Fibroblast of peridontal ligament (primary cell): ENCODE measurements at regions not wholly inside any gene's neighbourhood (a gene's known extent, or its start where the extent isn't known, plus 50 kb on each side); places are given as distances from the start of the nearest gene placed in this dataset.

Experiments used
- DNase-seq: peaks from one replicate; pipeline ENCODE4 v3.0.0-alpha.2; 2010; ENCODE audit errors: extremely low read depth

DNA sequence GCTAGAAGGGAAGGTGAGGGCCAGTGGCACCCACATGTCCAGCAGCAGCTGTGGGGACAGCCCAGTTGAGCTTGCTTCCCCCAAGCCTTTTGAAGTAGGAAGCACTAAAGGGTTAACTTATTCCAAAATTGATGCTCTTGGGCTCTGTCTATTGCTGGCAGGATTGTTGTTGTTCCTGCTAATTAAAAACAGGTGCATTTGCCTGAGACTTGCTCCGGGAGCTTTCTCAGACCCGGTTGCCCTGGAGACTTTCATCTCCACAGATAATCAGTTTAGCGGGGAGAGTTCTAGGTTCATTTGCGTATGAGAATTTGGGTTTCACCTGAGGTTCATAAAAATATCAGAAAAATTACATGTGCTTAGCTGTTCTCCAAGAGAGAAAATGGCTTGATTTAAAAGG is 277.3 kb downstream of the LRATD1 start:
- DNase-seq = no peak

DNA sequence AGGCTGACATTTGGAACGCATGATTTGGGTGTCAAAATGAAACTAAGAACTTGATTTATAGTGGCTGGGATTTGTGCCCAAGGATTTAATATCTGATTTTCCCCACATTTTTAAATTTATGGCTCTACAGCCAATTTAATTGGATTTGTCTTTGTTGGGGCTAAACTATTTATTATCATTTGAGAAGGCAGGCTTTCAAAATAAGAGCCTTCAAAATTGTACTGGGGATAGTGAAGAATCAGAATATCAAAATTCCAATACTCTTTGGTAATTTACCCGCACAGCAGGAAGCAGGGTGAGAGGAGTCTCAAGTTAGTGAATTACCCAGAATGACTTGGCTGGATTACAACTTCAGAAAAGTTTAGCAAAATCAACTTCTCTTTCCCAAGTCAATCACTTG is 278.1 kb downstream of the LRATD1 start:
- no peak for DNase-seq

DNA sequence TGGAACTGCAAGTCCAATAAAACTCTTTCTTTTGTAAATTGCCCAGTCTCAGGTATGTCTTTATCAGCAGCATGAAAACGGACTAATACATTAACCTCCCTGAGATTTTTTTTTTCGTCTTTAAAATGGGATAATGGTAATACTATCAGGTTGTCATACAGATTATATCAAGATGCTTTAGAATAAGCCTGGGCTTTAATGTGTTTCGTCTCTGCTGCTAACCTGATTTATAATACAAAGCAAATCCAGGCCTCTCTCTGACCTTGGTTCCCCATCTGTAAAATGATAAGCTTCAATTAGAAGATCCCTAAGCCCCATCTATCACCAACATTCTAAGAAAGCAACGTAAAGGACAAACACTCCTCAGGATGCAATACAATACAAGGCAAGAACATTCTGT is 283.5 kb downstream of the LRATD1 start:
- no peak for DNase-seq

DNA sequence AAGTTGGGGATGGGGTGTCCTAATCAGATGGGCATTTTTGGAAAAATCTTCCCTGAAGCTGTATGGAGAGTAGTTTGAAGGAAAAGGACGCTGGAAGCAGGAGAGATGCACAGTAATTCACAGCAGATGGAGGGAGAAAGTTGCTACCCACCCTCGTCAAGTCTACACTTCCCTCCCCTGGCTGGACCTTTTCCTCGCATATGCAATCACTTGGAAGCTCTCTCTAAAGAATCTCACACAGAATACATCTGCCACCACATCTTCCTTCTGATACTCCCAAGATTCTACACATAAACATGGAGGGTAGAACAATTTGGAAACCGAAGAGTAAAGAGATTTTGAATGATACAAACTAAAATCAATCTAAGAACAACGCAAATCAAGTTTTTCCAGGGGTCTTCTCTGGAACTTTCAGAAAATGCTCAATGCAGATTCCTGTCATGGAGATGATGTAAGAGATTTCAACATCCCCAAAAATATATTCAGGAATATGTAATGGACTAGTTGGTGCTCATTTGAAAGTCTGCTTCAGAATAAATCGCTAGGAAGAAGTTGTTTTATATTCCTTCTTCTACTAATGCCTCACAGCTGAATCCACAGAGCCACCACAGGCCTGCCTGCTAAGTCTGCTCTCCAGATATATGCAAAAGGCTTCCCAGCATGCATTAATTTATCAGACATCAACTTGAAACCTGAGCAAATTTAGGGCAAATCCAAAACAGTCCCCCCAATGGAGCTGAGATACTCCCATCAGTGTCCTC is 291.5 kb downstream of the LRATD1 start:
- no peak for DNase-seq

DNA sequence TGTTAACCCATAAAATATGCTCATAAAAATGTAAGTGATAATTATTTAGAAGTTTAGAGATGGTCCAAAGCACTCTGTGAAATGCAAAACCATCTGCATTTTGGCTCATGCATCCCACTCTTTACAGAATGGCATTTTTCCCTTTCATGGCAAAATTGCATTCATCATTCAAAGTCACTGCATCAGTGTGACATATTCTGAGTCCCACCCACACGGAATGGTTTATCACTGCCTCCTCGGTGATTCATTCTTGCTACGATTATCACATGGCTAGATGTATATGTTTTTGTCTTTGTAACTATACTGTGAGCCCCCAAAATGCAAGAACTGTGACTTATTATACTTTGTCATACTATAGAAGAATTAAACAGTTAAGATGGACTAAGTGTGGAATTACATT is 293.0 kb downstream of the LRATD1 start:
- no peak for DNase-seq

DNA sequence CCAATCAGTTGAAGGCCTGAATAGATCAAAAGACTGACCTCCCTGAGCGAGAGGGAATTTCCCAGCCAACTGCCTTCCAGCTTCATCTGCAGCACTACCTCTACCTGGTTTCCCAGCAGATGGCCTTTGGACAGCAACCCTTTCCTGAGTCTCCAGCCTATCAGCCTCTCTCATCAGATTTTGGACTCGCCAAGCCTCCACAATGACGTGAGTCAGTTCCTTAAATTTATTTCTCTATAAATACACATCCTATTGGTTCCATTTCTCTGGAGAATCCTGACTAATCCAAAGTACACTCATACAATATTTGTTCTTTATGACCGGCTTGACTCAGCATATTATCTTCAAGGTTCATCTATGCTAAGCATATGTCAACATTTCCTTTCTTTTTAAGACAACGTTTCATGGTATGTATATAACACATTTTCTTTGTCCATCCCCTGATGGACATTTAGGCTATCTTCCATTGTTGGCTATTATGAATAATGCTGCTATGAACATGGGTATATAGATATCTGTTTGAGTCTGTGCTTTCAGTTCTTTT is 294.6 kb downstream of the LRATD1 start:
- no peak for DNase-seq

DNA sequence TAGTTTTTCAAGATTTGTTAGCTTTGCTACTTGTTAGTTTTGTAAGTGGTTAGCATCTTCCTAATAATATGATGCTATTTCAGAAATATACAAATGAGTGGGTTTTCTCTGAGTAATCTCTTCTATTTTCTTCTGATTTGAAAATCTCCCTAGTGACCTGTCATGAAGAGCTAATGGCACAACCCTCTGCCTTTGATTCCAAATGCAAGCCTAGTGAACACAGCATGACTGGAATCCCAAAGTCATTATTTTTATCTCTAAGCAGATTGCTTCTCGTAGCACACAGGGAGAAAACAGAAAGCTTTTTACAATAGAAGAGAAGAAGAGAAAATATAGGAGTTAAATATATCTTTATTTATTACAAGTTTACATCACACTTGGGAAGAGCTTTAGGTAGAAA is 295.5 kb downstream of the LRATD1 start:
- DNase-seq = no peak

DNA sequence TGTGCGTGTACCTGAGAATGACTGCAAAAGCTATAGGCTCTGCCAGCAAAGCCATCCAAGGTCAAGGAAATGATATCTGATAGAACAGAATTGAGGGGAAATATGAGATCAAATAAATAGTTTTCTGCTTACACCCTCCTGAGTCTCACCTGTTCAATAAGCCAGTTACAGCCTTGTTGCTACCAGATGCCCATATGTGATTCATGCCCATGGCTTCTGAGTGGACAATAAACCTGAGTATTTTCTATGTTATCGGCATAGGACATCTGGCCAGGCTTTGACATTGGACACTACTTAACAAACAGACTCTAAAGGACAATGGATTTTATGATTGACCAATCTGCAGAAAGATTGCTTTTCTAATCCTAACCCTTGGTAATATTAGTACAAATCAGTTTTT is 297.9 kb downstream of the LRATD1 start:
- DNase-seq = no peak

DNA sequence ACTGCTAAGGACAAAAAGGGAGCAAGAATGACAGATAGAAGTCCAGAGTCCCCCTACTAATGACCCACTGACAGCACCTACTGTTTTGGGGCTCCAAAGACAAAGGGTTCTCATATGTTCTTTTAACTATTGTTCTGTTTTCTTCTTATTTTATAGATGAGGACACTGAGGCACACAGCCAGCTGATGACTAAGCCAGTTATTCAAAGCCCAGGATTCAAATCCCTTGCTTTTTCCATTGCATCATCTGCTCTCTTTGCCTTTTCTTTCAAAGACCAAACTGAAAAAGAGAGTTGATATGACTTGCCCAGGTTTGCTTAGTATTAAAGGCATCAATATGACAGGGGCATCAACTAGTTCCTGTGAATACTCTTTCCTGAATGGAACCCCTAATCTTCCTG is 299.8 kb downstream of the LRATD1 start:
- no peak for DNase-seq

DNA sequence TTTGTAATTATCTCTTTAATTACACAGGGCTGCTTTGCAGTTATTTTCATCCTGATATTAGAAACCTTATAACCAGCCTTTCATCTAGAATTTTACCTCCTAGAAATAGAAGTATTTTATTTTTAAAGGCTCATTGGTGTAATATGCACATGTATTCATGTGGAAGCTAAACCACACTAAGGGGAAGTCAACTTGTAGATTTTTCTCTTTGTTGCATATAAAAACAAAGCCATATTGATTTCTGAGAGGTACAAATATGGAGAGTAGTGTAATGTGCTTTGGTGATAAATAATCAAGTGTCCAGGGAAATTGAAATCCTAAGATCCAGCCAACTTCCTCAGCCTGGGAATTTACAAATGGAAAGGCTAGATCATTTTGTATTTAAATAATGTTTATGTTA is 301.2 kb downstream of the LRATD1 start:
- DNase-seq = no peak

DNA sequence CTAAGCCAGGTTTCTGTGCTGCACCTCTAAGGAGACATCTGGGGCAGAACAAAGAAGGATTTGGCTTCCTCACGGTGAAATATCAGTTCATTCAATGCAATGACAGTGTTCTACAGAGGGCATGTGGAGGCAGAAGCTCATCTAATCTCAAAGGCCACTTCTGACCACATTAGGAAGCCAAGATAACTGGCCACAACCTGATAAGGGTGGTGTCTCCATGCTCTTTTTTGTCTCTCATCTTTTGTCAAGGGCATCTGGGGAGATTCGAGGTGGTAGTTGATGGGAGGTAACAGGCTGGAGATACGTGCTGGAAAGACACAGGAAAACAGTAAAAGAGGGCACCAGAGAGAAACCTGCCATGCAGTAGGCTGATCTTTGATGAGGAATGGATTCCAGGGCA is 303.9 kb downstream of the LRATD1 start:
- no peak for DNase-seq

DNA sequence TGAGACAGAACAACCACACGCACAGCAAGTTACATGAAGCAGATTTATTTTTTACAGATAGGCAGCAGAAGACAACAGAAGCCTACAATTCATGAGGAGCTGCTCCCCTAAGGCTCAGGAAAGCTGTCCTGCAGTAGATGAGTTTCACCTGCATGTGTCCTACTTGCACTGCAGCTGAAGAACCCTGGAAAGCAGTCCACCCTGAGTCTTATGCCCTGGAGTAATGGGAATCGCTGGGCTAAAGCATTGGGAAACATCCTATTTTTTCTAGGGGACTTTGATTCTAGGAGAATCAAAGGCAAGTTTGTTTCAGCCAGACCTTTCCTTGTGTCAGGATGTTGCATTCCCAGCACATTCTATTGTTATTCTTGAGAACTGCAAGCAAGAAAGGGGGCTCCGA is 304.8 kb downstream of the LRATD1 start:
- no peak for DNase-seq

DNA sequence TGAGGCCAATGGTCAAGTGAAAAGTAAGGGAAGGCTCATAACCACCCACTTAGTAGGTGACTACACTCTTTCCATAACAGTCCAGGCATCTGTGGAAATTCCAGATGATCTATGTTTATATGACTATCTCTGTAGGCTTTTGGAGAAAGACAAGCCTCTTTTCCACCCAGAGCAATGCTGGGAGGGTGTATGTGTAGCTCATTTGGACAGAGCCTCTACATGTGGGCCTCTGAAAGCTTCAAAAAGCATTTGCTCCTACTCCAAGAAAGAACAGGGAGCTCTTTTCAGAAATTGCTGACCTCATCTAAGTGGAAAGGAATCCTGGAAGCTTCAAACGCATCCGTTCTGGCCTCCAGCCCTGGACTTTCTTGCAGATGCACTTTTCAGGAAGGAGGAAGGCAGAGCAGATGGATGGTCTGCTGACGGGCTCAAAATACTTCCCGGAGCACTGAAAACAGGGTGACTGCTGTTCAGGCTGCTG is 308.7 kb downstream of the LRATD1 start:
- no peak for DNase-seq

DNA sequence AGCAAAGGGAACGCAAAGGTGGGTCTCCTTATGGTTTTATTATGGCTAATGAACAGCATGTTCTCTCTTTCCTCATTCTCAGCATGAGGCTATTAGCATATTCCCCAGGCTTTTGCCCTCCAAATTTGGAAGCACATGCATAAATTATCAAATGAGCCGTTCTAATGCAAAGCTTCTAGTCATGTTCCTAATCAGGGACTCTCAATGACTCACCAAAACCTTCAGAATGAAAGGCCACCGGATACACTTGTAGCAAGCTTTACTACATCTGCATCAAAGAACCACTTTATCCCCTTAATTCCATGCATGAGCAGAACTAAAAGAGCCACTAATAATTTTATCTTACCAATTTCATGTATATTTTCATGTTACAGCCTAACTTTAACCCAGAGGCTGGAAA is 310.5 kb downstream of the LRATD1 start:
- no peak for DNase-seq

DNA sequence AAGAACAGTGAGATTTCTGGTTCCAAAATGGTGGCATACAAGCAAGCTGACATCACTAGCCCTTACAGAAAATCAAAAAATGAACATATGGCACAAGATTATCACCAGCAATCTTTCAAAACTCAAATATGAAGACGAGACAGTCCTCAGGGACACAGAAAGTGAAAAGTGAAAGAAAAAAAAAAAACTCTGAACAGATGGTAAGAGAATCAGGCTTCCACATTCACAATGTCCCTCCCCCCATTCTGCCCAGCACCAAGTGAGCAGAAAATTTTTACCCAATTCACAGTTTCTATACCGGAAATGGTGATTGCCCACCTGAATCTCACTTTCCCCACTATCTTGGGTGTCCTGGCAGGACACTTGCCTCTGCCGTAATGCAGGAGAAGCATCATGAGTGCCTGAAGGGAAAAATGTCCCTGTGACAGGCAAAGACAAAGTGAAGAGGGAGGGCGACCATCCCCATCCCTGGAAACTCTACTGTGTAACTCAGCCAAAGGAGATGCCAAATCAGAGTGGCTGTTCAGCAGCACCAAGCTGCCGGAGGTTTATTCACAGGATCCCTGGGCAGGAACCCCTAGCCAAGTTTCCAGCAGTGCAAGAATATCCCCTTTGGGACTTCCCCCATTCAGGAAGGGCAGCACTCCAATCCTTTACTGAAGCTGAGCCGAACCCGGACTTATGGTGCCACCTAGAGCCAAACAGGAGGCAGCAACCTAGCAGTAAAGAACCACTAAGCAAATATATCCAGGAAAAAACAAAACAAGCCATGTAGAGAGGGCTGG is 312.2 kb downstream of the LRATD1 start:
- DNase-seq = peak; percentile 10

DNA sequence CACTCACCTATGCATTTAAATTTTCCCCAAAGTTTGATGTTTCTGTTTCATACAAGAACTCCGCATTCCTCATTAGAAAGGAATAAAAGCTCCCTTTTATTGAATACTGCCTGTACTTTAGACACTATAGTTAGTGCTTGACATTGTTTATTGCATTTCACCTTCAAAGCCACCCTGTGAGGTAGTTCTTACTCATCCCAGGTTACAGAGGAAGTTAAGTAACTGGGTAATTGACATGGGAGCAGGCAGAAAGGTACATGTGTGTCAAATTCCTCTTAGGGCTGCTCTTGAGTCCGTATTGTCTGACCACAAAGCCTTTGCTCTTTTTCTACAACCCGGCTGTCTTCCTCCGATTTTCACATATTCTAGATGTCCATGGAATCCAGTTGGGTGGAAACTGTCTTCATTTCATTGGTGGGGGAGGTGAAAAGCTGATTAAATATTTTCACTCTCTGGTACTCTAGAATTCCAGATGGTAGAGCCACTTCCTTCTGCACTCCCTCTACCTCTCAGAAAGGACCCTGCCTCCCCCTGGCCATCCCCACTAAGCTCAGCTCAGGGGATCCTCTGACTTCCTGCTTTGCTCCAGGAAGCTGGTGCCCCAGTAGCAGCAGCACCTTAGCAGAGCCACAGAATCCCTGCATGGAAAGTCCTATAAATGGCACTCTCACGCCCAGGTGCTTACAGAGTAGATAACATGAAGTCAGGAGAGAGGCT is 319.2 kb downstream of the LRATD1 start:
- DNase-seq = no peak

DNA sequence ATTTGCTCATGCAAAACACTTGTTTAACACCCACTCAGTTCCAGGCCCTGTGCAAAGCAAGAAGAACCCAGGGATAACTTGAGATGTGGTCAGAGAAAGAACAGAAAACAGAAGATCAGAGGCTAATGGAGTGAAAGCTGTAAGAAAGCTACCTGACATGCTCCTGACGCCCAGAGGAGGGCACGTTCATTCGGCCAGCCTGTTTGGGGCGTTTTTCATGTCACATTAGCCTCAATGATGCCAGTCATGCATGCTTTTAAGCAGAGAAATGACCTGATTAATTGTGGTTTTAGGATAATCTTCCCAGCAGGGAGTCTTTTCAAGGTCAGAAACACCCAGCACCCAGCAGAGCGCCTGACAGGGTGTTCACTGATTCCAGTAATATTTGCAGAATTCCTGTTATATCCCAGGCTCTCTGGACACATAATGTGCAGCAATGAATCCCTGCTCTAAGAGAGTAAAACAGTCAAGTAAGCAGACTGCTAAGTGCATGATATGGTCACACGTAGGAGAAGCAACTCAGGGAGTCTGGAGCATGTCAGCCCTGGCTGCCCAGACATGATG is 320.0 kb downstream of the LRATD1 start:
- no peak for DNase-seq

DNA sequence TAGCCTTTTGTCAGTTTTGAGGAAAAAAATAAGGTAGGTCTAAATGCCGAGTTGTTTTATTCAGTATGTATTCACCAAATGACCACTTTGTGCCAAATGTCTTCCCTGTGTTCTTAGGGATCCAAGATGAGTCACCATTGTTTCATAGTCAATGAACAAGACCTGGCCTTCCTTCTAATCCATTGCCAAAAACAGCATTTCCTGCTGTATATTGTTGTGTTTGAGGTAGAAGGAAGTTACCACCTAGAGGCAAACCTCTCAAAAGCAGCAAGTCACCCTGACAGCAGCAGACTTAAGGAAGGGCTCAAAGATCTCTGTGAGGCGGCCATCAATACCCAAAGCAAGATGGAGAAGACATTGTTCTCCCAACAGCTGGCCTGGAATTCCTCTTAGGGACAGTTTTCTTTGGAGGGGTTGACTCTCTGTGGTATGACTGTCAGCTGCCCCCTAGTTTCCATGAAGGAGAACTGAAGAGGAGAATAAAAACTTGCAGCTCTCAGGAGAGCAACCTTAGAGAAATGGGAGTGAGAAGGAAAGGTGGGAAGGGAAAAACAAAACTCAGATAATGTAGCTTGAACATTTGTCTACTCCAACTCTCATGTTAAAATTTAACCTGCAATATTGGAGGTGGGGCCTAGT is 328.3 kb downstream of the LRATD1 start:
- DNase-seq = no peak

DNA sequence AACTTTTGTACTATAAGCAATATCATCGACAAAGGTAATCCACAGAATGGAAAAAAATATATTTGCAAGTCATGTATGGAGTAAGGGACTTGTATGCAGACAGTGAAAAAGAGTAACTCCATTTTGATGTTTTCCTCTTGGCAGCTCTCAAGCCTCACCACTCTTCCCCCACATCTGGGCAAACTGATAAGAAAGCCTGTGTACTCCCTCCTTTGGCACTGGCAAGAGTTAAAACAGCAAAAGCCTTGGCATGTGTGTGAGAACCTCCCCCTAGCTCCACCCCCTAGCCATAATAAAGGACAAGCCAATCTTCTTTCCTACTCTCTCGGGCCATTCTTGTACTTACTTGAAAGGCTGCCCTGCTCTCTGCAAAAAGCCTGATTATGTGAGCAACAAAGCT is 335.2 kb downstream of the LRATD1 start:
- no peak for DNase-seq

DNA sequence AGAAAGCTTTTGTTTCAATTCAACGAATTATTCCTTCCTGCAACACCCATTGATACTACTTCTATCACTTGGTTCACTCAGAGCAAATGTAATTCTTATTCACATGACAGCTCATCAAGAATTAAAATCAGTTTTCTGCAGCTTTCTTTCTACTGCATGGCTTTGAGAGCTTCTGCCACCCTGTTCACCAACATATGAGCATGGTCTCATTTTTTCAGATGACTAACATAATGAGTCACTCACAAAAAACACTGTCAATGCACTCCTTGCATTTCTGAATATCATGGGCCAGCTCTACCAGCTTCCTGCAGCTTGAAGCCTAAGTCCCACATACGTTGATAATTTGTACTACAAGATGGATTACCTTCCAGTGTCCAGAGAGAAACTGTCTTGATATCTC is 342.9 kb downstream of the LRATD1 start:
- DNase-seq = no peak

DNA sequence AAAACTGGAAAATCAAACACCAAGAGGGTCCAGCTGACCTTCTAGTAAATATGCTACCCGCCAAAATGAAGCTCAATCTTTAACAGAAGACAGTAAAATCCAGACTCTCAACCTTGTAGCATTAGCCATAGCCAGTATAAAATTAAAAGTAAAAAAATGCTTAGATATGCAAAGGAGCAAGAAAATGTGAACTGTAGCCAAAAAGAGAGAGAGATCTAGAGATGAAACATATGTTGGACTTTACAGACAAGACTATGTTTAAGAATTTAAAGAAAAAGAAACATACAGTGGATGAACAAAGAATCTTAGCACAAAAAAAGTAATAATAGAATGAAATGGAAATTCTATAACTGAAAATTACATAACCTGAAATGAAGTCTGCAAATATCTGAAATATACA is 344.5 kb downstream of the LRATD1 start:
- DNase-seq = no peak

DNA sequence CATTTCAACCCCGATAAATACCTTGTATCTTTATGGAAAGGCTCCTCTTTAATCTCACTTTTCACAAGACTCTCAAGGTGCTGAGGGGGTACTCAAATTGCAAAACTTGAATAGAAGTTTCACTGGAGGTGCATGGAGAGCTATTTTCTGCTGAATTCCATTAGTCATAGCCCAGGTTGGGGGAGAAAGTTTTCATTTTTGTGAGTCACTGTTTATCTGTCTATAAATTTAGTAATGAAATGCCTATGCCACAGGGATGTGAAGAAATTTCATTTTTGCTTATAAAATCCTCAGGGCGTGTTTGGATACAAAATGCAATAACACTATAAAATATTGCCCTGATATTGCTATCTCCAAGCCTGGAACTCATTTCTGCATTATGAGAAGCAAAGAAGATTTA is 346.3 kb downstream of the LRATD1 start:
- no peak for DNase-seq
